IgD-negative memory B cell (primary cell): ENCODE measurements at regions not wholly inside any gene's neighbourhood (a gene's known extent, or its start where the extent isn't known, plus 50 kb on each side); places are given as distances from the start of the nearest gene placed in this dataset.
"Not testable (repeated sequence)": the region's sequence is repeated elsewhere in the genome, so short reads cannot be mapped to it uniquely, and the experiment has no call there.

Experiments used
- H3K27ac Mint-ChIP-seq, 3 donors: one replicate each; pipeline ENCODE4 v1.8.0; 2020 to 2022; ENCODE audit warnings: mild to moderate bottlenecking in 3 of 3, mixed read lengths in 3 of 3, moderate library complexity in 1 of 3
- H3K27me3 Mint-ChIP-seq: one replicate; pipeline ENCODE4 v1.8.0; 2021; ENCODE audit warnings: mixed read lengths
- H3K36me3 Mint-ChIP-seq: one replicate; pipeline ENCODE4 v1.8.0; 2020; ENCODE audit warnings: mild to moderate bottlenecking, mixed read lengths
- H3K4me1 Mint-ChIP-seq, 3 donors: one replicate each; pipeline ENCODE4 v1.8.0; 2020 to 2022; ENCODE audit warnings: mixed read lengths in 3 of 3, mild to moderate bottlenecking in 1 of 3
- H3K4me3 Mint-ChIP-seq, 4 donors: one replicate each; pipeline ENCODE4 v1.8.0; 2020 to 2022; ENCODE audit warnings: mild to moderate bottlenecking in 4 of 4, mixed read lengths in 4 of 4, moderate library complexity in 3 of 4
- H3K9me3 Mint-ChIP-seq, 3 donors: one replicate each; pipeline ENCODE4 v1.8.0; 2020 to 2021; ENCODE audit warnings: mixed read lengths in 3 of 3, mild to moderate bottlenecking in 1 of 3

DNA sequence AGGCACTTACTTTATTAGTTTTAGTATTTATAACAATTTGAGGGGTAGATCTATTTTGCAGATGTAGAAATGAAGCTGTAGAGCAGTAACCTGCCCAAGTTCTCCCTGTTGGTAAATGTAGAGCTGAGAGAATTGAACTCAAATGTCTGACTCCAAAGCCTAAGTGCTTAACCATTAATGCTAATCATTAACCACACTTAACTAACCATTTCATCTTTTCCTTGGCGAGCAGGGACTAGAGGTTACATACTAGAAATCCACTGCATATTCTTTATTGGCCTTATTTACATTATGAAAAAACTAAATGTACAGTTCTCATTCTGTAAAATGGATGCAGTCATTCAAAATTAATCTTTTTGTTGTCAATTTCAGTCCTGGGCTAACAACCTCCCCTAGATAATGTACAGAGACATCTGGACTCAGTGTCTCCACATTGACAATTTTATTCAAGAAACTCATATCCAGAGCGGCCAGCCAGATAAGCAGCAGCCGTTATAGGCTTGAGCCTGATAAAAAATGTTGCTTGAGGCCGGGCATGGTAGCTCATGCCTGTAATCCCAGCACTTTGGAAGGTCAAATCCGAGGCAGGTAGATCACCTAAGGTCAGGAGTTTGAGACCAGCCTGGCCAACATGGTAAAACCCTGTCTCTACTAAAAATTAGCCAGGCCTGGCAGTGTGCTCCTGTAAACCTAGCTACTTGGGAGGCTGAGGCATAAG is 76.7 kb upstream of the PICALM start:
- Mint-ChIP-seq H3K4me3 (no peak overlapping the region), H3K36me3 (no peaks in the 10 kb centered on the region), H3K27me3 (no peaks in the 10 kb centered on the region), H3K4me1 (peaks cover 7 to 13% (median 9%) of the 10 kb centered on the region in 3 donors), H3K27ac (no peak overlapping the region), H3K9me3 (no peaks in the 10 kb centered on the region)

- Mint-ChIP-seq H3K36me3 (no peaks in the 10 kb centered on the region), H3K4me1 (peaks cover 7 to 13% (median 9%) of the 10 kb centered on the region in 3 donors), H3K27me3 (no peaks in the 10 kb centered on the region), H3K27ac (no peak overlapping the region), H3K9me3 (no peaks in the 10 kb centered on the region), H3K4me3 (peak overlapping the region in 1 of 4 donors; percentile 56)
Measured at GRCh38 chr11:86144846-86145245, 76.0 kb upstream of the PICALM start.

DNA sequence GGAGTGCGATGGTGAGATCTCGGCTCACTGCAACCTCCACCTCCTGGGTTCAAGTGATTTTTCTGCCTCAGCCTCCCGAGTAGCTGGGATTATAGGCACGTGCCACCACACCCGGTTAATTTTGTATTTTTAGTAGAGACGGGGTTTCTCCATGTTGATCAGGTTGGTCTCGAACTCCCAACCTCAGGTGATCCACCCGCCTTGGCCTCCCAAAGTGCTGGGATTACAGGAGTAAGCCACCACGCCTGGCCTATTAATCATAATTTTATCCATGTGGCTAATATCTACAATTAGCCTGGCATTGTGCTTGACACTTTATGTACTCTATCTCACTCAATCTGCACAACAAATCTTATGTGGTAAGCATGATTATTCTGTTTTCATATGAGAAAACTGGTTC is 75.2 kb upstream of the PICALM start:
- H3K27me3 Mint-ChIP-seq, H3K4me3 Mint-ChIP-seq, H3K27ac Mint-ChIP-seq, H3K36me3 Mint-ChIP-seq, H3K9me3 Mint-ChIP-seq: not testable (repeated sequence)
- peaks cover 10 to 15% (median 11%) of the 10 kb centered on the region in 3 donors for H3K4me1 Mint-ChIP-seq

DNA sequence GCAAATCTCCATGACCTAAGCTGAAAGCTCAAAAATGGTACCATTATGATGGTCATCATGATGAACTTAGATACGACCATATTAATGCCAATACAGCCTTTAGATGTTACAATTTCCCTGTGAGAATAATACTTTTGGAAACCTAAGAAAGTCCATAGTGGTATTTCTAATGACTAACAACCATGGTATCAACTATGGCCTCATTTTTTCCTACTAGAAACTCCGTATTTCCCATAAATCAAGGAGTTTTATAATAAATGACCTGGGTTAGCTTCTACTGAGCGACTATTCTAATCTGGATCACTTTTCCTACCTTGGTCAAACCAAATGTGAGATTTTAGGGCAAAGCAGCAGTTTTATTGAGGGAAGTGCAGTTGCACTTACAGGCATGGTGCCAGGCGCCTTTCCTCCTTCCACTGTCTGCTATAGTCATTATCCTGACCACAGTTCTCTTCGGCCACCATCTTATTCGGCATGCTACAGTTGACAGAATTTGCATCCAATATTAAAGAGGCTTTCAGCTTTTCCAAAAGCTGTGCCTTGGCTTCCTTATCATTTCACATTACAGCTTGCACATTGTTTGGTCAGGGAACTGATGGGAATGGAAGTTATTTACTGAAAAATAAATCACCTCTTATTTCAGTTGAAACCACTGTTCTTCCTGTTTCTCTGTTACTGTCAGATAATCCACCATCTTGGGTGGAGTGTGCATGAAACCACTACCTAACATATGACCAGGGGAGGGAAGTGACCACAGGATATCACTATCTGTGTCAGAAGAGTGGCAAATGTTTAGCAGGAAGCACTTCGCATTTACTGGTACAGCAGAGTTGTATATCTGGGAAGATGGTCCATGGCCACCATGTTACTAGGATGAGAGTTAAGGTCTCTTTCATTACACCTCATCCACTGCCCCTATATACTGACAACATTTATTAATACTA is 74.5 kb upstream of the PICALM start:
- Mint-ChIP-seq H3K9me3 (no peaks in the 10 kb centered on the region), H3K4me3 (peak overlapping the region in 1 of 4 donors; percentile 19), H3K36me3 (no peaks in the 10 kb centered on the region), H3K27ac (peak overlapping the region in 1 of 3 donors; percentile 16), H3K4me1 (peaks cover 14 to 22% (median 16%) of the 10 kb centered on the region in 3 donors), H3K27me3 (no peaks in the 10 kb centered on the region)

DNA sequence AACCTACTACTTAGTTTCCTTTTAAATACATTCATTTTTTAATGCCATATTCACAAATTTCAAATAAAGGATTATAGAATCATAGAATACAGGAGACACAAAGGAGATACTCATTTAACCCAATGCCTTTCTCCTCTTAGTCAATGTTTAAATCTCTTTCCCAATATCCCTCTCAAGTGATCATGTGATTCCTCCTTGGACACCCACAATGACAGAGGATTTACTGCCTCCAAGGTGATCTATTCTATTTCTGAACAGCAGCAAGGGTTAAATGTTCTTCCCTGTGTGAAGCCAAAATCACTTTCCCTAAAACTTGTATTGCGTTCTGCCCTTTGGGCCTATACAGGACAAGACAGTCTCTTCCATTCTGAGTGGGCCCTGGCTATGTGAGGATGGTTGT is 73.3 kb upstream of the PICALM start:
- Mint-ChIP-seq H3K27ac (peak overlapping the region in 1 of 3 donors; percentile 73), H3K4me3 (no peak overlapping the region), H3K27me3 (no peaks in the 10 kb centered on the region), H3K36me3 (no peaks in the 10 kb centered on the region), H3K9me3 (no peaks in the 10 kb centered on the region), H3K4me1 (peaks cover 14 to 23% (median 16%) of the 10 kb centered on the region in 3 donors)

DNA sequence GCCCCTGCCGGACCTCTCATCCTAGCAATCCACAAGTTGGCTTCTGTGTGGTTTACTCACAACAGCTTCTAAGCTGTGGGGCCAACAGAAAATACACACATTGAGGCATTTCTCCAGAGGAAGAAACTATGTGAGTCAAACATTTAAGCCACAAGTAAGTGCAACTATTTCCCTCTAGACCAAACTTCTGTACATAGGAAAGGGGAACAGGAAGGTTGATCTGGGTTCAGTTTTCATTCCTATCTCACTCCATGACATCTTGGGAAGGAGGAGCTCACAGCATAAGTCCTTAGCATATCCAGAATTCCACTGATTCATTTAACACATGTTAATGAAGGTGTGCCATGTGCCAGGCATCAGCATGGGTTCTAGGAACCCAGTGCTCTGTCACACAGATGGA is 72.8 kb upstream of the PICALM start:
- Mint-ChIP-seq H3K27me3 (no peaks in the 10 kb centered on the region), H3K36me3 (no peaks in the 10 kb centered on the region), H3K27ac (peak overlapping the region in 1 of 3 donors; percentile 73), H3K9me3 (no peaks in the 10 kb centered on the region), H3K4me3 (no peak overlapping the region), H3K4me1 (peaks cover 14 to 23% (median 16%) of the 10 kb centered on the region in 3 donors)

DNA sequence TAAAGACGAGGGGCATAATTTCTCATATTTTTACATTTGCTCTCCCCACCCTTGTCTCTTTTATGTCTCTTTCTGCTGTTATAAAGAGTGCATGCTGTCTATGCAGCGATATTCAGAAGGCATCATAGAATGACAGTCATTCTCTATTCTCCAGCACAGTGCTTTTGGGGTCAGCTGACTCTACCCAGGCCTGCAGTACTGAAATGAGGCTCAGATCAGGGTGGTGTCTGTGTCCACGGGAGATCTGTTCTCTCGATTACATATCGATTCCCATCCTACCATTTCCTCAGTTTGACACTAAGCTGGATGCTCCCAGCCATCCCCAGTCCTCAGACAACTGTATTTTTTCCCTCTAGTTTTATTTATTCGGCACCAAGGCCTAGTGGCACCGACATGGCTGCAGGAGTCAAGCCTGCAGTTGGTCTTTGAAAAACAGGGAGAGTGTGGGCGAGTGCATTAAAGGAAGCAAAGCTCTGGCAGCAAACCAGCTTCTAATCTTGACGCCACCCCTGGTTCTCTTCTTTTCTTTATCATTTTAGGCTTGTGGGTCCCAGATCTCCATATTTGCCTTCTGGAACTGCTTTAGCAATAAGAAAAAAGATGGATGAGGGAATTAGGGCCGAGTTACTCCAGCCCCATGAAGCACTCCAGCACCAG is 71.6 kb upstream of the PICALM start:
- Mint-ChIP-seq H3K4me3 (no peak overlapping the region), H3K27me3 (no peaks in the 10 kb centered on the region), H3K27ac (no peak overlapping the region), H3K36me3 (no peaks in the 10 kb centered on the region), H3K9me3 (no peaks in the 10 kb centered on the region), H3K4me1 (peaks cover 14 to 23% (median 16%) of the 10 kb centered on the region in 3 donors)

GRCh38 chr11:86138958-86139357 is 70.1 kb upstream of the PICALM start:
- peak overlapping the region in 3 of 4 donors; percentile 12 to 84 (median 70) for H3K4me3 Mint-ChIP-seq
- peaks cover 8 to 19% (median 16%) of the 10 kb centered on the region in 3 donors for H3K4me1 Mint-ChIP-seq
- H3K27me3 Mint-ChIP-seq = no peaks in the 10 kb centered on the region
- peak overlapping the region; percentile 1 to 79 (median 12) for H3K27ac Mint-ChIP-seq
- no peaks in the 10 kb centered on the region for H3K9me3 Mint-ChIP-seq
- no peaks in the 10 kb centered on the region for H3K36me3 Mint-ChIP-seq

DNA sequence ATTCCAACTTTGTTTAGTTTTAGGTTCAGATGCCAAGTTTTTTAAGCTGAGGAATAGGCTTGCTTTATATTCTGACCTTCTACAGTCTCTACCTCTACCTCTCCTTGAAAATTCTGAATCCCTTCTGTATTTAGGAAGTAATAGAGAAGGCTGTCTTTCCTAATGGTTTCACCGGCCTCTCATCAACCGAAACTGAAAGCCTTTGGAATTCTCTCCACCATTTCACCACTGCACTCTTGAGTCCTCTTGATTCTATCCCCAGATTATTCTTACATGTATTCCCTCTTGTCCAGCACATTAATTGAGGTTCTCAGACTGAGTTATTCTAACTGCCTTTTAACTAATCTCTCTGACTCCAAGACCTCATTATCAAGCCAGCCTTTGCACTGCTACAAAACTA is 67.7 kb upstream of the PICALM start:
- H3K27ac Mint-ChIP-seq = no peak overlapping the region
- no peaks in the 10 kb centered on the region for H3K27me3 Mint-ChIP-seq

DNA sequence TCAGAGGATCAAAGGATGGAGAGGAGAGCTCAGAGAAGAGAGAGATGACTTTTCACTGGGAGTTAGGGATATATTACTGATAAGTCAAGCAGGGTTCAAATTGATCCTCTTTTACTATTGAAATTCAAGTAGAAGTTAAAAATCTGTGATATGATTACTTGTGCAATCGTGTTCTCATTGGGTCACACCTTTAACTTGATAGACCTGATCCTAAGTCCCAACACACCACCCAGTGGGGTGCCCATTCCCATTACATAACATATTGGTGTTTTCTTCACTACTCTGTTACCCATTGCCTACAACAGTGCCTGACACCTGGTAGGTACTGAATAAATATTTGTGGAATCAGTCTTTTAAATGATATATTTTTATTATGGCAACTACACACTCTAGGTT is 66.4 kb upstream of the PICALM start:
- Mint-ChIP-seq H3K9me3 (no peaks in the 10 kb centered on the region), H3K27ac (no peak overlapping the region), H3K36me3 (no peaks in the 10 kb centered on the region), H3K27me3 (no peaks in the 10 kb centered on the region), H3K4me3 (no peak overlapping the region), H3K4me1 (peaks cover 6 to 10% (median 7%) of the 10 kb centered on the region in 3 donors)

More for the DNA sequence above, 67.7 kb upstream of the PICALM start:
- Mint-ChIP-seq H3K9me3 (no peaks in the 10 kb centered on the region), H3K4me1 (peaks cover 6 to 12% (median 10%) of the 10 kb centered on the region in 3 donors), H3K36me3 (no peaks in the 10 kb centered on the region), H3K4me3 (no peak overlapping the region)

DNA sequence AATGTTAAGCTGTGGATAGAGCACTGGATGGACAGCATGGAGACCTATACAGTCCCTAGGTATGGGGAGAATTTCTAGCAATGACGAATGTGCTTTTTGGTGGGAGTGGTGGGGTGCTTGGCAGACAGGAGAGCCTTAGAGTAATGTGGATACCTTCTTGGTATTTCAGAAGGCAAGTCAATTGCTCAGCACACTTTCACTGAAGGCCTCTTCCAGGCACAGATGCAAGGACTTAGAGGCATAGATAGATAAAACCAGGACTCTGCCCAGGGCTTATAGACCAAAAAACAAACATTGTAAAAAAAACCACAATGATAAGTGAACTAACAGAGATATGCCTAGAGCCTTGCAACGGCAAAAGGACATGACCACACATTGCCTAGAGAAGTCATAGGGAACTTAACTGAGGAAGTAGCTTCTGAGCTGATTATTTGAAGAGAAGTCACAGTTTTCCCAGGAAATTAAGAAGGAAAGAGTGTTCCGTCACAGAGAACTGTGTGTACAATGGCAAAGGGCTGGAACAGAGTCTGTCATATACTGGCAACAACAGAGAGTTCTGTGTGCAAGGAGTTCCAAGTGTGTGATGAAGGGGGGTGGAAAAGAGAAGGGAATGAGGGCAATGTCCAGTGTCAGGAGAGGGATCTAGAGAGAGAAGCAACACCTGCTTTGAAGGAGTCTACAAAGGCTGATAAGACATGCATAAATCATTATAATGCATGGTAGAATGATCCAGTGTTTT is 65.9 kb upstream of the PICALM start:
- Mint-ChIP-seq H3K9me3 (no peaks in the 10 kb centered on the region), H3K27me3 (no peaks in the 10 kb centered on the region), H3K27ac (no peak overlapping the region), H3K4me3 (no peak overlapping the region), H3K4me1 (peaks cover 6 to 10% (median 7%) of the 10 kb centered on the region in 3 donors), H3K36me3 (no peaks in the 10 kb centered on the region)

DNA sequence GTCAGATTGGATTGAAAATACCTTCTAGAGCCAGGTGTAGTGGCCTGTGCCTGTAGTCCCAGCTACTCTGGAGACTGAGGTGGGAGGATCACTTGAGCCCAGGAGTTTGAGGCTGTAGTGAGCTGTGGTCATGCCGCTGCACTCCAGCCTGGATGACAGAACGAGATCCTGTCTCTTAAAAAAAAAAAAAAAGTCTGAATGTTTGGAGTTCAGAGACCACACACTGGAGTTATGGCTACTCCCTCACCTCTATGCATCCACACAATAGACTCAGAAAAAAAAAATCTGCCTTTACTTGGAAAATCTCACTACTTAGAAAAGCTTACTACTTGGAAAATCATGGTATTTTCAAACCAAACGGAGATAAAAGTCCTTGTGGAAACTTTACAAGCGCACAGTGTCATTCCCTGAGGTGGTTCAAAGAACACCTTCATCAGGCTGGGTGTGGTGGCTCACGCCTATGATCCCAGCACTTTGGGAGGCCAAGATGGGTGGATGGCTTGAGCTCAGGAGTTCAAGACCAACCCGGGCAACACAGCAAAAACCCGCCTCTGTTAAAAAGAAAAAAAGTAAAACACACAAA is 63.9 kb upstream of the PICALM start:
- Mint-ChIP-seq H3K4me1 (peaks cover 0 to 1% (median 0%) of the 10 kb centered on the region in 3 donors), H3K4me3 (no peak overlapping the region), H3K27me3 (no peaks in the 10 kb centered on the region), H3K27ac (no peak overlapping the region), H3K36me3 (no peaks in the 10 kb centered on the region), H3K9me3 (no peaks in the 10 kb centered on the region)

GRCh38 chr11:86129740-86130540 is 61.1 kb upstream of the PICALM start:
- Mint-ChIP-seq H3K9me3 (no peaks in the 10 kb centered on the region), H3K4me1 (peaks cover 0 to 1% (median 0%) of the 10 kb centered on the region in 3 donors), H3K27me3 (no peaks in the 10 kb centered on the region), H3K36me3 (no peaks in the 10 kb centered on the region), H3K4me3 (no peak overlapping the region), H3K27ac (no peak overlapping the region)
